ENCODE measurements at regions not wholly inside any gene's neighbourhood (a gene's known extent, or its start where the extent isn't known, plus 50 kb on each side); places are given as distances from the start of the nearest gene placed in this dataset.

DNA sequence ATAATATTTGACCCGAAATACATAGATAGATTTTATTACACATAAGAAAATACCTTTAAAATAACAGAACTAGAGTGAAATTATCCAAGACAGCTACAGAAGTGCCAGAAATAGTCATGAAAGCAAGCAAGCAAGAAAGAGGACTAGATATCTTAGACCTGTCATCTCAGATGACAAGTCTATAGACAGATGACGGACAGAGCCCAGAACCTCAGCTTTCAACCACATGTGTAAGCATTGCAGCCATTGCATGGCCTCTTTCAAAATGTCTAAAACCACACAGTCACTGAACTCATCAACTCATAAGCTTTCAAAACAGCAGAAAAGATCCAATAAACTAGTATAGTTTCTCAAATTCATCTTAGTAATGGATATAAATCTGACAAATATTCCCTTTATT lies 59.8 kb upstream of the FHIT start:
- DNase-seq (ENCODE audit: low read depth) = no peak

DNA sequence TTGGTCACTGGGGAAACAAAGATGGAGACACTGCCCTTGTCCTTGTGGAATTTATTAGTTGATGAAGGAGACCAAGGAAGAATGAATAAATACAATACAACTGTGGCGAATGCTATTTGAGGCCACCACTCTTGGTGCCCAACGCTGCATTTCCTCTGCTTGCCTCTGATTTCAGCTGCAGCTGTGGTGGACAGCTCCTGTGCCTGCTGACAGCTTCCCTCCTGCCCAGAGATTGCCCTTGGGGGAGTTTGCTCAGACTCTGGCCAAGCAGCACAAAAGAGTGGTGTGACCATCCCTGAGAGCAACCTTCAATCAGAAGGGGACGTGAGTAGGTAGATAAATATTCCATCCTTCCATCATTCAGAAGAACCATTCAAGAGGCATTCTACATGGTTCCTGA lies 64.6 kb upstream of the FHIT start:
- DNase-seq (ENCODE audit: low read depth) = no peak

DNA sequence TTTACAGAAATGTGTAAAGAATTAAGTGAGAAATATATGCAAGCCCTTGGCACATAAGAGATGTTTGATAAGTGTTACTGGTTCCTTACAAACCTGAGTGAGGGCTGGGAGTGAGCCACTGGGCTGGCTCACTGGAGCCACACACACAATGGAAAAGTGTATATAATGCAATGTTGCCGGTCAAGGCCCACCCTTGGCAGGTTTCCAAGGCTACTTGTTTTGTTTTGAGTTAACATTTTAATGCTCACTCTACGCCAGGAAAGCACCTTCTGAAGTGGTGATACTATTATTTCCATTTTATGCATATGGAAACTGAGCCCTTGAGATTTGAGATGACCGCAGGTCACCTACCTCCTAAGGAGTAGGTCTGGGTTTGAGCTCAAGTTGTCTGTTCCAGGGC lies 71.8 kb upstream of the FHIT start:
- no peak for DNase-seq (ENCODE audit: low read depth)

DNA sequence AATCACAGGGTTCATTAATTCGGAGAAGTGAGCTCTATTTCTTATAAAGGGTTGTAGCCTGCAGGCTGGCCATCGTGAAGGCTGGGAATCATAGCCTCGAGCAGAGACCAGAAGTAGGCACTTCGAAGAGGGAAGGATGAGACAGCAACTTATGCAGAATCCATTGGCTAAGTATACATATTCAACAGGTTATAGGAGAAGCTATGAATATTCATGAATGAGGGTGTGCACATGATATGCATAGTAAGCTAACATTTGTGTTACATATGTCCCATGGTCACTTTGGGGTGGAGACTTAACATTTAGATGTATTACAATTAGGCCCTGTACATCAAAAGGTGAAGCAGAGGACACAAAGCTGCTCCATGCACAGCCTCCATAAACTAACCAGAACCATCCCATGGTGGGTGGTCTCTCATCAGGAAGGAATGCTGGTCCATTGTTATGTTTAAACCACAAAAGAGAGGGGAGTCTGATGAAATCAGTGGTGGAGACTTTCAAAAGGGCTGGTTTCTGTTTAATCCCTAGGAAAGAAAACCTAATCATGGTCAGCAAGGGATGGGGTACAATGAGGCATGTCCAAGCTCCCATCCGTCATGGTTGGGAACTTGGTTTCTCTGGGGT lies 80.8 kb upstream of the FHIT start:
- DNase-seq (ENCODE audit: low read depth) = no peak

DNA sequence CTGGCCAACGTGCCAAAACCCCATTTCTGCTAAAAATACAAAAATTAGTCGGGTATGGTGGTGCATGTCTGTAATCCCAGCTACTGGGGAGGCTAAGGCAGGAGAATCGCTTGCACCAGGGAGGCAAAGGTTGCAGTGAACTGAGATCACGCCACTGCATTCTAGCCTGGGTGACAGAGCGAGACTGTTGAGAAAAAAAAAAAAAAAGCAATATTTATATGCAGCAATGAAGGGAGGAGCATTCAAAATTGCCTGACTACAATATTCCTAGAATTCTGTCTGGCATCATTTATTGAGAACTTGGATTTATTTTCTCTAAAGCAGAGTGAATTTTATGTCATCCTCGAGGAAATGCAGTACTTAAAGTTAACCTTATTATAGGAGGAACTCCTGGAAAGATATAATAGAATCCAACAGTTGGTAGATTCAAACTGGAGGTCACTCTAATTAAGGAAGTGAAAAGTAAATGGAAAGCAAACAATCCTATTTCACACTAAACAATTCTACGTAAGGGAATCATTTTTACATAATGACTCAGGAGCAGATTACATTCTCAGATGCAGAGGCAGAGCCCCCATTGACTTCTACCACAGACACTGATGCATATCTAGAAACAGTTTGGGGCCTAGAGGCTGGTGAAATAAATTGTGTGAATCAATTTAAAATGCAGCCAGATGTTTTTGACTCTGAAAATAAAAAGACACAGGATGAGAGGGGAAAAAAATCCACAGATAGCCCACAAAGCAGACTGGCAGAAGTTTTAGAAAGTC lies 82.1 kb upstream of the FHIT start:
- DNase-seq (ENCODE audit: low read depth) = no peak

DNA sequence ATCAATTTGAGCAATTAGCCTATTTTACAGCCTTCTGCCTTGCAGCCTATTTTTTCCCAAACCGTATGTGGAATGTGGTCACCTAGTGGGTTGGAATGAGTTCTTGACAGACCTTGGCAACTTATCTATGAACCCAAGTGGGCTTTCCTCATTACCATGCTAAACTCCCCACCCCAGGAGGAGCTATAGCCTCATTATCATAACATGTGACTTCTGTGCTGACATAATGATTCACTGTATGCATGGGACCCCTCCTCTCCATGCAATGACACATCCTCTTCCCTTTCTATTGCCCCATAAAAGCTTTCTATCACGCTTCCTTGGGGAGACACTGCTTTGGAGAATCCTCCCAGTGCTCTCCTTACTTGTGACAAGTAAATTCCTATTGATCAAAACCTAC lies 83.5 kb upstream of the FHIT start:
- DNase-seq (ENCODE audit: low read depth) = no peak

DNA sequence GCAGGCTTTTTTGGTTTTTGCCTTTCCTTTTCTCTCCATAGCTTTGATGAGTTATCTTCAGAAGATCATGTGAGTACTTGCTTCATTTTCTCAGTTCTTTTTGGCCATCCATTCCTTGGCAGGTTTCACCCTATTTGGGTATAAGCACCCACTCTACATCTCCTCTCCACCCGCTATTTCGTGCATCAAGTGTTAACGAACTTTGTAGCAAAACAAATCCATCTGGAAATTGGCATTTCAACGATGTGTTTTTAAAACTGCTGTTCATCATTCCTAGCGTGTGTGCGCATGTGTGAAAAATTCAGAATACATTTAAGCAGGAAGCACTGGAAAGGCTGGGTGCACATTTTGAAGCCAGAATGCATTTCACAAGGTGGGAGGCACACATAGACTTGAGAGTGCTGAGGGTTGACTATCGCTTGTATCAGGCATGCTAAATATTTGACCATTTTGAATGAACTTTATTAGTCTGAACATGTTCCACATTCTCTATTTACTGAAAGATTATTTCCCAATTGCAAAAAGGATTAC lies 89.7 kb upstream of the FHIT start:
- DNase-seq (ENCODE audit: low read depth) = no peak

DNA sequence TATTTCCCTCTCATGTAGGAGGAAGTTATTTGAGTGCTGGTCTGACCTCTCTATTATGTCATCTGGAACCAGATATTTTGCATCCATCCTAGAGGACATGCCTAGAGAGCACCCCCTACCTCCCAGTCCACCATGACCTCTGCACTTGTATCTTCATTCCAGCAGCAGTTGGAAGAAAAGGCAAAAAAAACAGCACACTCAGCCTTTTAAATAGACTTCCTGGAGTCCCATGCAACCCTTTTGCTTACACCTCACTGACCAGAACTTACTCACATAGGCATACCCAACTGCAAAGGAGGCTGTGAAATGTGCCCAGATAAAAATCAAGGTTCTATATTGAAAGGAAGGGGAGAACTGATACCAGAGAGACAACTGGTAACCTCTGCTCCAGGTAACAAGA lies 92.3 kb upstream of the FHIT start:
- DNase-seq (ENCODE audit: low read depth) = no peak

DNA sequence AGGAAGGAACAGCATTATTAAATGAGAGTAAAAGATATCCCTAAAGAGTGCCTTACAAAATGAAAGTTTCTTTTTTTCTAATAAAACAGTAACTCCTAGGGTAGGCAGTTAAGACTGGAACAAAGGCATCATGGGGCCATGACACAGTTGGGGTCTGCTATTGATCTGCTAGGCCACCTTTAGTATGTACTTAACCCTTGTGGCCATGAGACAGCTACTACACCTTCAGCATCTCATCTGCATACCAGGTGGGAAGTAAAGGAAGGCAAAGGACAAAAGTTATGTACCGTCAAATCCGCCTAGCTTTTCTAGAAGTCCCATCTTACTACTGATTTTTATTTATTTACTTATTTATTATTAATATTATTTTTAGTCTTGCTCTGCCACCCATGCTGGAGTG lies 93.8 kb upstream of the FHIT start:
- no peak for DNase-seq (ENCODE audit: low read depth)

DNA sequence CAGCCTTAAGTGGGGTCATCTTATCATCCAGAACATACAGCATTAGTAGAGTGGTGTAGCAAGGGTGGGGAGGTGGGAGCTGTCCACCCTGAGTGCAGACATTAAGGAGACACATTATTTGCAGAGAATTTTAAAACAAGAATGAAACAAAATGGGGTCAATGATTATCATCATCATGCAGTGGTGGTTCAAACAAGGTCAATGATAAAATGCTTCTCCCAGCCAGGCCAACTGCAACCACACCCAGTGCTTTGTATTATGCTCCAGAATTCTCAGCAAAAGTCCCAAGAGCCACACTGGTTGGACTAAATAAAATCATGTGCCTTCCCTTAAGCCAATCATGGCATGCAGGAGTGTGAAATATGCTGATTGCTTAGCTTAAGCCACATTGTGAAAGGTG lies 96.7 kb upstream of the FHIT start:
- no peak for DNase-seq (ENCODE audit: low read depth)

DNA sequence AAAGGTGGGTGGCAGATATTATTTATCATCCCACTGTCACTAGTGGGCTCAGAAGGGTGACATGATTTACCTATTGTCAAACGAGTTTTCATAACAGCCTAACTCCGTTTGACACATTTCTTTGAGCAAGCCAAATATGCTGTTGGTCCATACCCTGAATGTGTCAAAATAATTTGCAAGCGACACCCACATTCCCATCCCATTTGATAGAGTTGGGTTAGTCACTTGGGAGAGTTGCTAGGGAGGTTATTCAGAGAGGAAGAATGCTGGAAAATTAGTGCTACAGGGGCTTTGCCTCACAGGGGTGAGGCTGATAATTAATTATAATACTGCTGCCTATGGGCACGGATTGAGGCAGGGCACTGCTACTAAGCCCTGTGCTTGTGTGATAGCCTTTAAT lies 98.5 kb upstream of the FHIT start:
- DNase-seq (ENCODE audit: low read depth) = no peak

DNA sequence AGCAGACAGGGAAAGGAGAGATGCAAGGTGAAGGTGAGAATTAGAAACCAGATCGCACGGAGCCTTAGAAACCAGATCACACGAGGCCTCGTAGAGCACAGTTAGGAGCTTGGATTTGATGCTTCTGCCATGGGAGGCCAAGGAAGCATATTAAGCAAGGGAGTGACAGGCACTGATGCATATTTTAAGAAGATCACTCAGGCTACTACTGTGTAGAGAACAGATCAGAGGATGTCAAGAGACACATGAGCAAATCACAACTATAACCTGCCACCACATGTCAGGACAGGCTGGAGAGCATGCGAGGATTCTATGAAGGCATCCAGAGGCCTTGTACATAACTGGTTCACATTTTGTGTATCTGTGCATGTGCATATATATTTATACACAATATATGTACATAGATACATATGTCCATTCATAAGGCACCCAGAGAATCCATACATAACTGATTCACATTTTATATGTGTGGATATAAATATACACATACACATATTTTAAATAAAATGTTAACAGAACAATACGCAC lies 99.6 kb upstream of the FHIT start:
- no peak for DNase-seq (ENCODE audit: low read depth)

DNA sequence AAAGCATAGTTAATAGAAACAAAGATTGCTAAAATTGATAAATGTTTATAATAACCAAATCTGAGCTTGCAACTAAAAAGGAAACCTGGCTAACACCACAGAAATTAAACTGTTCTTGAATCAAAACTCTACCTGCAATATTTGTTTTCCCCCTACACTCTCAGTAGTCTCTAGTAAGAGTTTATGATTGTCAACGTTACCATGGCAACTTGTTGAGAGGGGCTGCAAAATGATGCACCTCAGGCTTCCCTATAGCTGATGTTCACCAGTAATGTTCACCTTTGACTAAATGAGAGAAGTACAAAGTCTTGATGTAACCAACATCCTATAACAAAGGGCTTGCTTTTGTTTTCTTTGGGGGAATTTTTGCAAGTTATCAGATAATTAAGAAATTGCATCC lies 101.1 kb upstream of the FHIT start:
- no peak for DNase-seq (ENCODE audit: low read depth)

DNA sequence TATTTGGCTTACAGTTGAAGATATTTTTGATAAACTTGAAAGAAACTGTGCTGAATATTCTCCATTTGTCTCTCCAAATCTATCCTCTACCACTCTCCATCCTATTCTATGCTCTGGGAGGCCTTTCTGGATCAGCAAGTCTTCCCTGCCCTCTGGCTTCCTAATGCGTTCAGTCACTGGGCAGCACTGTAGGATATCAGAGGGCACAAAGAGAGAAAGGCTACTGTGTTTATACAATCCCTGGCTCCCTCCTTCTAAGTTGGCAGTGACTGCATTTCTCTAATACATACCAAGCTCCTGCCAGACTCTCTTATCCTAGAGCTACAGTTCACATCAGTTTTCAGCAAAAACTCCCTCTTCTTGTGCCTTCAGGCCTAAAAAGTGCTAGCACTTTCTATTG lies 102.1 kb upstream of the FHIT start:
- no peak for DNase-seq (ENCODE audit: low read depth)

DNA sequence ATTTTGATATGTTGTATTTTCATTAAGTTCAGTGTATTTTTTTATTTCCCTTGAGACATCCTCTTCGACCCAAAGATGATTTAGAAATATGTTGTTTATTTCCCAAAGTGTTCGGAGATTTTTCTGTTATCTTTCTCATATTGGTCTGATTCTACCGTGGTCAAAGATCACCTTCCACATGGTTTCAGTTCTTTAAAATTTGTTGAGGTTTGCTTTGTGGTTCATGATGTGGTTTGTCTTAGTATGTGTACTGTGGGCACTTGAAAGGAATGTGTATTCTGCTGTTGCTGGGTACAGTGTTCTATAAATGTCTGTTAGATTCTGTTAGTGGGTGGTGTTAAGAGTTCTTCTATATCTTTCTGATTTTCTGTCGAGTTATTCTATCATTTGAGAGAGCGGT lies 103.4 kb upstream of the FHIT start:
- DNase-seq (ENCODE audit: low read depth) = no peak

DNA sequence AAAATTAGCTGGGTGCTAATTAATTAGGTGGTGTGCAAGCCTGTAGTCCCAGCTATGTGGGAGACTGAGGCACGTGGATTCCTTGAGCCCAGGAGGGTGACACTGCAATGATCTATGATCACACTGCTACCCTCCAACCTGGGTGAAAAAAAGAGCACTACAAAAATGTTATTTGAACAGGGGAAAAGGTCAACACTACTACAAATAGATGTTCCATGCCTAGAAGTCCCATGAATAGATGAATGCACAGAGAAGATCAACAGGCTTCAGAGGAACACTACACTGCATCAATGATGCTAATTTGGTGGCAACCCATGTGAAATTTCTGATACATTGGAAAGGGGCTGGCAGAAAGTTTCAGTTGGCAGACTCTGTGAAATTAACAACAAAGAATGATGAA lies 105.4 kb upstream of the FHIT start:
- DNase-seq (ENCODE audit: low read depth) = no peak

DNA sequence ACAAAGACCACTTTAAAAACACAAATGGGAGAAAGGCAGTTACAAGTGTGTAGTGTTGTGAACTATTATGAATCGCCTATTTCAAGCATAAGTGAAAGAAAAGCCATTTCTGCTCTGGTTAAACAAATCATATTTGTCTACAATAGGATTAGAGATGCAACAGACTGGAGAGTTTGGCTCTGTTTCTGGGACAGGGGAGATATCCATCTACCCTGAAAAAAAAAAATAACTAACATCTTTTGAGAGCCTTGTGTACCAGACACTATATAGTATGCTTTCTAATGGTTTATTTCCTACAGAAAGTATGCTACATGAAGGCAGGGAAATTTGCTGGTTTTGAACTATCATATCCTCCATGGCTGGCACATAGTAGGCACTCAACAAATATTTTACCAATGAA lies 106.7 kb upstream of the FHIT start:
- DNase-seq (ENCODE audit: low read depth) = no peak

DNA sequence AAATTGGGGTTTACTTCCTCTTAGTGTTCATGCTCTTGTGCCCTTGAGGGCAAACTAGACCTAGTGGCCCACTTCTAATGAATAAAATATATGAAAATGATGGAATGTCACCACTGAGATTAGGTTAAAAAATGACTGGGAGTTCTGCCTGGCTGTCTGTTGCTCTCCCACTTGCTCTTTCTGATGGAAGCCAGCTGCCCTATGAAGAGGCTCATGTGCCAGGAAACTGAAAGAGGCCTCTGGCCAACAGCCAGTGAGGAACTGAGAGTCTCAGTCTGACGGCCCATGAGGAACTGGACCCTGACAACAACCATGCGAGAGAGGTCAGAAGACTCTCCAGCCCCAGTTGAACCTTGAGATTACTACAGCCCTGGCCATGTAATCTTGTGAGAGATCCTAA lies 107.1 kb upstream of the FHIT start:
- no peak for DNase-seq (ENCODE audit: low read depth)

DNA sequence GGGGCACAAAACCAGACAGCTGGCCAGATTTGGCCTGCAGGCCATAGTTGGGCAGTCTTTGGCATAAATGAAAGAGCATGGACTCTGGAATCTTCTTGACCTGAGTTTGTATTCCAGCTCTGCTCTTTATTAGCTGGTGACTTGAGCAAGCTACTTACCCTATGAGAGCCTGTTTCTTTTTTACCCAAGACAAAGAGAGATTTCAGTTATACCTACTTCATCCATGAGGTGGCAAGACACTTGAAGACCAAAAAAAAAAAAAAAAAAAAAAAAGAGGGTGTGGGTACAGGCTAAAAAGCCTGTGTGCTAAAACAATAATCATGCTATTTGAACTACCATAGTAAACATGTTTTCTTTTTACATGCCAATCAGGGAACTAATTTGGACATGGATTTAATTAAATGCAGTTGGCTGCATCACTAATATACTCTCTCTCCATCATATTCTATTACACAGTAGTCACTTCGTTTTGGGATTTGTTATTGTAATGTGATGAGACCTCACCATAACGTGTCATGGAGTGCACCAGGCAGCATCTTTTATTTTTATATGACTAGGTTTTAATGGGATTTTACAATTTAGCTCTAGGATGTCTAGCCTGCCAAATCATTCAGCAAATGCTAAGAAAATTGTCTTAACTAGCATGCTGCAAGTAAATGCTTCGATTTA lies 109.2 kb upstream of the FHIT start:
- peak; percentile 1 for DNase-seq (ENCODE audit: low read depth)

DNA sequence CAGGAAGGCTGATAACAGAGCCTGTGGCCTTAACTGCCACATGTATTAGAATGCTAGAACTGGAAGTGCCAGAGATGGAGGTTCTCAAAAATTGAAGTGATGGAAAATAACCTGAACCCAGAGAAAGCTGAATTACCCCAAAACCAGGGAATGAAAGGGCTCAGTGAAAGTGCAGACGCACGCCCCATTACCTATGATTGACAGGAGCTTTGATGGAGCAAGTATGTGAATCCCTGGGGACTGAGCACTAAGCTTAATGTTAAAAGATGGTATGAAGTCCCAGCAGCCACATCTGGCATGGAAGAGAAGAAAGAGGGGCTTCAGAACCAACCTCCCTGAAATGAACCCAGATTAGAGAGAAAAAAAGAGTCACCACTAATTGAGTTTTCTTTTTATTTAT lies 118.4 kb upstream of the FHIT start:
- no peak for DNase-seq (ENCODE audit: low read depth)

DNA sequence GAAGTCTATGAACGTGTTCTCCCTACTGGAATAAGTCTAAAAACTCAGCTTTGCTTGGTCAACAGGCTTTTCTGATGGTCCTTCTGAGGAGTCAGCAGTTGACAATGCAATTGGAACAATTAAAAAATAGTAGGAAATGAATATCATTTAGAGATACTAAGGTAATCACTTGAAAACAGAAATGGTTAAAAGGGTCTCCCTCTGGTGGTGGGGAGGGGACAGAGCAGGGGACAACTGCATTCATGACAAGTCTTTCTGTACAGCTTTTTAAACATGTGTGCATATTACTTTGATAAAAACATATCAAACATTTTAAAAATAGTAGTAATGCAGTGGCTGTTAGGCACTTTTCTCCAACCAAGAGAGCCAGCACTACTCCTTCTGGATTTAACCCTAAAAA lies 119.9 kb upstream of the FHIT start:
- peak; percentile 19 for DNase-seq (ENCODE audit: low read depth)

DNA sequence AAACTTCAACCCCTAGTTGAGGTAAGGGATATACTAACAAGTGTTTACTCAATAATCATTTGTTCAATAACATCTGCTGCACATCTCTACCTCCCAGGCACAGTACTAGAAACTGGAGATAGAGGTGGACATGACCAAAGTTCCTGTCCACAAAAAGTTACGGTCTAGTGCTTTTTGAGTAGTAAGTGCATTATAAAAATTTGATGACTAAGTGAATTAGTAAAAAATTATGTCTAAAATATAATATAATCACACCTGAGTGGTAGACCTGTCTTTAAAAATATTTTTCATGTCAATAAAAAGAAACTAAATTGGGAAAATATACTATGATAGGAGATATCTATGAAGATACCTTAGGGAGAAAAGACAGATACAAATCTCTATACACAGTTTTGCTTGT lies 121.5 kb upstream of the FHIT start:
- no peak for DNase-seq (ENCODE audit: low read depth)

DNA sequence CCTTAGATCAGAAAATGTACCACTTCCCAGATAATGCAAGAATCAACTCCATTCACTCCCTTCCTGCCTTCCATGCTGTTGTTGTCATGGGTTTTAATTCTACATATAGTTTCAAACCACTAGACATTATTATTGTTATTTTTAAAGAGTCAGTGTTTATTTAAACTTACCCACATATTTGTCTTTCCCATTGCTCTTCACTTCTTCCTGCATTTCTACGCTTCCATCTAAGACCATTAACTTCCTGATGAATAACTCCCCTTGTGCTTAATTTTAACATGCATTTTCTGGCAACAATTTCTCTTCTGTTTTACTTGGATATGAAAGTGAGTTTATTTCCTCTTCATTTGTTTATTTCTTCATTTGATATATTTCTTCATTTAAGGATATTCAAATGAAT lies 127.1 kb upstream of the FHIT start:
- DNase-seq (ENCODE audit: low read depth) = no peak

Measured in ELR (cell line).